RCC 7860 (cell line): ENCODE measurements at regions not wholly inside any gene's neighbourhood (a gene's known extent, or its start where the extent isn't known, plus 50 kb on each side); places are given as distances from the start of the nearest gene placed in this dataset.
"Not testable (repeated sequence)": the region's sequence is repeated elsewhere in the genome, so short reads cannot be mapped to it uniquely, and the experiment has no call there.

Experiments
- DNase-seq: peaks from one replicate; pipeline ENCODE4 v3.0.0-alpha.2; 2015; ENCODE audit warnings: low spot score
- FAIRE-seq: peaks from 2 replicates; lab custom pipeline; 2012; peaks lifted over from hg19 to GRCh38; lab: Jason Lieb, UNC

DNA sequence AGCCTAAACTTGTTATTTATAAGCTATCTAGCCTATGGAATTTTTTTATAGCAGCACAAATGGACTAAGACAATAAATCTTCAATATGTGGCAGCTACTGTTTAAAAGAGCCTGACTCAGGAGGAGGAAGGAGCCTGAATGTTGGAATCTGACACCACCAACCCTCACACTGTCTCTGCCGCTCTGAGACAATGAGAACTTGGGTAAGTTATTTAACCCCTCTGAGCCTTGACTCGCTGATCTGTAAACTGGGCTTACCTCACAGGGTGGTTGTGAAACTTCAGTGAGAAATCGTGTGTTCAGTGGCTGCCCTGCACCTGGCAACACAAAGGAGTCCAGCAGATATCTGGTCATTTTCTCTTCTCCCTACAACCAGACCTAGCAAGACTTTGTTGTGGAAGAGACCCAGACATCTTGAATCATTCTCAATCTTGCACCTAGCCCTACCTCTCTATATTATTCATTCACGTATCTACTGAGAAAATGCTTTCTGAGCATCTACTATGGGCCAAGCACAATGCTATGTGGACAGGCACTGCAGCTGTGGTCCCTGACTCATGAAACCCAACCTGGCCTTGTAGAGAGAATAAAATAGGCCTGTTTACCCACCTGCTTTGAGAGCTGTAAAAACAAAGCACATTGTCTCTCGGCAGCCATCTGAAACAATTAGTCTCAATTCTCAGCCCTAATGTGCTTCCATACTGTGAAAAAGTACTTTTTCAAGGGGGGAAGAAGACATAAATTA lies 81.9 kb upstream of the SLC25A36 start:
- no peak for FAIRE-seq

DNA sequence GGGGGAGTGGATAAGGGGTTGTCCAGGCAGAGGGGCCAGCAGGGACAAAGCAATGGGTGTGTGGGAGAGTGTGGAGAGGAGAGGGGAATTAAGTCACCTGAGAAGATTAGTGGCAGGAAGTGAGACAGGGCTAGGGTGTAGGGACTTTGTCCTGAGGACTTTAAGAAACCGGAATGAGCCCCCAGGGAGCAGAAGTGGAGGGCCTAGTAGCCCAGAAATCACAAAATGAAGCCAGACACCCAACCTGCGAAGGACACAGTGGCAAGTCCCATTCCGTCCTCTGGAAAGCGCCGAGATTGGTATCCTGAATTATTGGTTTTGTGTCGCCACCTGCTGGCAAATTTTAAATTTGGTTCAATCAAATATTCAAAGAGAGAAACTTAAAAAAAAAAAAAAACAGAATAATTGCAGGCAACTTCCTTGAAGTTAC lies 78.0 kb upstream of the SLC25A36 start:
- DNase-seq, result peak; percentile 21
- FAIRE-seq, result peak; percentile 81

More for the DNA sequence above, 81.9 kb upstream of the SLC25A36 start:
- DNase-seq, result no peak

DNA sequence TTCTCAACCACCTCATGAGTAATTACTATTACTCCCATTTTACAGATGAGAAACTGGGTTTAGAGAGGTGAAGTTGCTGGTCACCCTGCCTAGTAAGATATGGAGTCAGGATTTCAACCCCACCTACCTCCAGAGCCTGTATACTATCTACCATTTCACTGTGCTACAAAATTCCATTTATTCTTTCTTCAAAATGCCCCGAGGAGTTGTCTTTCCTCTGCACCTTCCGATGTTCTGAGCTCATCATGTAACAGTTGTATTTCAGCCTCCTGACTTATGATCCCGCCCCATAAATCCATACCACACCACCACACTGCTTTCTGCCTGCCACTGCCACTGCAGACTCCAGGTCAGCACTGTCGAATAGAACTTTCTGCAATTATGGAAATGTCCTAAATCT lies 71.3 kb upstream of the SLC25A36 start:
- no peak for FAIRE-seq
- DNase-seq, result no peak

DNA sequence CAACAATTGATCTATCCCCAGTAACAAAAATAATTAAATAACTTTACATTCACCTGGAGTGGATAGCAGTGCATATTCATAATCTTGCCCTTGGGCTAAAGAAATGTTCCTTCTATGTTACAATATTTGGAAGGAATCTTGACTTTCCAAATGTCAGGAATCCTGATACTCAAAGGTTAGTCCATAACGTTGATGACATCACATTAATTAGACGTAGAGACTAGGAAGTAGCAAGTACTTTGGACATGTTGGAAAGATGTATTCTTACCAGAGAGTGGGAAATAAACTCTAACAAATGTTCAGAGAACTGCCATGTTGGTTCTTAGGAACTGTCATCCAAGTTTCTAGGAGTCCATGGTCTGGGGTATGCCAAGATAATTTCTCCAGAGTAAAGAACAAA lies 70.6 kb upstream of the SLC25A36 start:
- FAIRE-seq (no peak), DNase-seq (no peak)

DNA sequence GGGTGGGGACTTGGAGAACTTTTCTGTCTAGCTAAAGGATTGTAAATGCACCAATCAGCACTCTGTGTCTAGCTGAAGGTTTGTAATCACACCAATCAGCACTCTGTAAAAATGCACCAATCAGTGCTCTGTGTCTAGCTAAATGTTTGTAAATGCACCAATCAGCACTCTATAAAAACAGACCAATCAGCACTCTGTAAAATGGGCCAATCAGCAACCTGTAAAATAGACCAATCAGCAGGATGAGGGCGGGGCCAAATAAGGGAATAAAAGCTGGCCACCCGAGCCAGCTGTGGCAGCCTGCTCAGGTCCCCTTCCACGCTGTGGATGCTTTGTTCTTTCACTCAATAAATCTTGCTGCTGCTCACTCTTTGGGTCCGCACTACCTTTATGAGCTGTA lies 69.5 kb upstream of the SLC25A36 start:
- DNase-seq, FAIRE-seq: not testable (repeated sequence)

DNA sequence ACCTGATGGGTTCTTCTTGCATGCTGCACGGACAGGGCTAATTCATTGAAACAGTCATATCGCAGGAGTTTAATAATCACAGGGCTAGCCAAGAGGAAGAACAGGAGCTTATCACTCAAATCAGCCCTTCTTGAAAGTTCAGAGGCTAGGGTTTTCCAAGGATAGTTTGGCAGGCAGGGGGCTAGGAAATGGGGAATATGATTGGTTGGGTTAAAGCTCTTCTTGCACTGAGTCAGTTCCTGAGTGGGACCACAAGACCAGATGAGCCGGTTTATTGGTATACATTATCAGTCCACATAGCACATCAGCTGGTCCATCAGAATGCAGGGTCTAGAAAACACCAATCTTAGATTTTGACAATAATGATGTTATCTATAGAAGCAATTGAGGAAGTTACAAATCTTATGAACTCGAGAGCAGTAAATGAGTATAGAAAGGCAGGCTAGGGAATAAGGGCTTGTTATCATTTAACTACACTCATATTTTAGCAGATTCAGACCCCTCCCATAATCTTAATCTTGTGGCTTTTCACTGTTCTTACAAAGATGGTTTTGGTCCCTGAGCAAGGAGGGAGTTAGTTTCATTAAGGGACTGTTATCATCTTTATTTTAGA lies 58.1 kb upstream of the SLC25A36 start:
- FAIRE-seq (no peak), DNase-seq (no peak)

DNA sequence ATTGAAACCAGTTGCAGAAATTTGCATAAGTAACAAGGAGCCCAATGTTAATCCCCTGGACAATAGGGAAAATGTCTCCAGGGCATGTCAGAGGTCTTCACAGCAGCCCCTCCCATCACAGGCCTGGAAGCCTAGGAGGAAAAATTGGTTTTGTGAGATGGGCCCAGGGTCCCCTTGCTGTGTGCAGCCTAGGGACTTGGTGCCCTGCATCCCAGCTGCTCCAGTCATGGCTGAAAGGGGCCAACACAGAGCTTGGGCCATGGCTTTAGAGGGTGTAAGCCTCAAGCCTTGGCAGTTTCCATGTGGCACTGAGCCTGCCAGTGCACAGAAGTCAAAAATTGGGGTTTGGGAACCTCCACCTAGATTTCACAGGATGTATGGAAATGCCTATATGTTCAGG lies 55.9 kb upstream of the SLC25A36 start:
- FAIRE-seq, result not testable (repeated sequence)

More for the DNA sequence above, 55.9 kb upstream of the SLC25A36 start:
- DNase-seq, result not testable (repeated sequence)
